Suprapubic skin (tissue), 3 donors: ENCODE measurements at regions not wholly inside any gene's neighbourhood (a gene's known extent, or its start where the extent isn't known, plus 50 kb on each side); places are given as distances from the start of the nearest gene placed in this dataset.

Experiments
- POLR2AphosphoS5 ChIP-seq, 3 donors: sonication (generic); formaldehyde crosslinking; IDR thresholded peaks; one replicate each; pipeline ENCODE4 v1.6.1; 2017; ENCODE audit warnings: antibody characterized with exemption in 3 of 3
- TF ChIP-seq, protein P1 (sequence below), 2 donors: fragments of 200-600 bp in 1 of 2; fragments of 450-650 bp in 1 of 2; sonication (generic) in 1 of 2; IDR thresholded peaks; one replicate each; pipeline ENCODE4 v1.5.1; 2016 to 2019; ENCODE audit warnings: antibody characterized with exemption in 2 of 2, mild to moderate bottlenecking in 1 of 2, moderate library complexity in 1 of 2

DNA sequence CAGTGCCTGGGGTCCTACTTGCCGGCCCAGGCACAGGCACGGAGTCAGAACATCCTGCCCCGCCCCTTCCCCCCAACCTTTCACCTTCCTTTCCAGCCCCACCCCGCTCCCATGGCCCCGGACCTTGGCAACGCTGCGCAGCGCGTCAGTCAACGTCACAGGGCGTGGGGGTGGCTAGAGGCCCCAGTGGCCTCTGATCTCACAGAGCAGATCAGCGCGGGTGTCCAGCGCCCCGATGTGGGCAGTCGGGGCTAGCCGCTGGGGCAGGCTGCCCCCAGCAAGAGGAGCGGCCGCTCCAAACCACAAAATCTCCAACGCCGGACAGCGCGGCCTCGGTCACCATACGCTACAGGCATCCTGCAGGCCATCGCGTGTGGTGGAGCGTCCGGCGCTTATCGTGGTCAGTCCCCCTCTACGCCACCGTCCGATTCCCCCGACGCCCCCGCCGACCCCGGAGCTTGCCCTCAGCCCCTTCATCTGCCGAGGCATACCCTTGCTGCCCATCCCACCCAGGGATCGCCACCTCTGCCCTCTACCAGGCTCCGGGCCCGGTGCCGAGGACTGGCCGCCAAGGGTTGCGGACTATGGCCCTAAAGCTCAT lies 69.6 kb upstream of the APOOL start:
- TF ChIP-seq, protein P1, sequence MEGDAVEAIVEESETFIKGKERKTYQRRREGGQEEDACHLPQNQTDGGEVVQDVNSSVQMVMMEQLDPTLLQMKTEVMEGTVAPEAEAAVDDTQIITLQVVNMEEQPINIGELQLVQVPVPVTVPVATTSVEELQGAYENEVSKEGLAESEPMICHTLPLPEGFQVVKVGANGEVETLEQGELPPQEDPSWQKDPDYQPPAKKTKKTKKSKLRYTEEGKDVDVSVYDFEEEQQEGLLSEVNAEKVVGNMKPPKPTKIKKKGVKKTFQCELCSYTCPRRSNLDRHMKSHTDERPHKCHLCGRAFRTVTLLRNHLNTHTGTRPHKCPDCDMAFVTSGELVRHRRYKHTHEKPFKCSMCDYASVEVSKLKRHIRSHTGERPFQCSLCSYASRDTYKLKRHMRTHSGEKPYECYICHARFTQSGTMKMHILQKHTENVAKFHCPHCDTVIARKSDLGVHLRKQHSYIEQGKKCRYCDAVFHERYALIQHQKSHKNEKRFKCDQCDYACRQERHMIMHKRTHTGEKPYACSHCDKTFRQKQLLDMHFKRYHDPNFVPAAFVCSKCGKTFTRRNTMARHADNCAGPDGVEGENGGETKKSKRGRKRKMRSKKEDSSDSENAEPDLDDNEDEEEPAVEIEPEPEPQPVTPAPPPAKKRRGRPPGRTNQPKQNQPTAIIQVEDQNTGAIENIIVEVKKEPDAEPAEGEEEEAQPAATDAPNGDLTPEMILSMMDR (IDR thresholded peaks at IDR 0.05) = no peak
- no peak for TF ChIP-seq POLR2AphosphoS5 (IDR thresholded peaks at IDR 0.05)
